ENCODE measurements at regions not wholly inside any gene's neighbourhood (a gene's known extent, or its start where the extent isn't known, plus 50 kb on each side); places are given as distances from the start of the nearest gene placed in this dataset.

DNA sequence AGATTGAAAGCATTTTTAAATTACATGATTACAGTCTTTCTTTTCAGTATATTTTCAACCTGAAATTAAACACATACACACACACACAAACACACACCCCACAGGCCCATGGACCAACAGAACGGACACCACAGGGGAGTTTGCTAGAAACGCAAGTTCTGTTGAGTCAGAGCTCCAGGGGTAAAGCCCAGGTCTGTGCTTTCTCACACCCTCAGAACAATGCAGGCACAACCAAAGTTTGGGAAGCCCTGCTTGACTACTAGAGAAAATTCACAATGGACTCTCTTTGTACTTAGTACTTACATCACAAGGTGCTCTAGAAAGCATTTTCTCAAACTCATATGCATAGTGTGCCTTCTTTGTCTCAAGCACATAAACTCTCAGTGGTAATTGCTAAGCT, 704.0 kb upstream of the IGFBP3 start:
- TF ChIP-seq, protein P1, sequence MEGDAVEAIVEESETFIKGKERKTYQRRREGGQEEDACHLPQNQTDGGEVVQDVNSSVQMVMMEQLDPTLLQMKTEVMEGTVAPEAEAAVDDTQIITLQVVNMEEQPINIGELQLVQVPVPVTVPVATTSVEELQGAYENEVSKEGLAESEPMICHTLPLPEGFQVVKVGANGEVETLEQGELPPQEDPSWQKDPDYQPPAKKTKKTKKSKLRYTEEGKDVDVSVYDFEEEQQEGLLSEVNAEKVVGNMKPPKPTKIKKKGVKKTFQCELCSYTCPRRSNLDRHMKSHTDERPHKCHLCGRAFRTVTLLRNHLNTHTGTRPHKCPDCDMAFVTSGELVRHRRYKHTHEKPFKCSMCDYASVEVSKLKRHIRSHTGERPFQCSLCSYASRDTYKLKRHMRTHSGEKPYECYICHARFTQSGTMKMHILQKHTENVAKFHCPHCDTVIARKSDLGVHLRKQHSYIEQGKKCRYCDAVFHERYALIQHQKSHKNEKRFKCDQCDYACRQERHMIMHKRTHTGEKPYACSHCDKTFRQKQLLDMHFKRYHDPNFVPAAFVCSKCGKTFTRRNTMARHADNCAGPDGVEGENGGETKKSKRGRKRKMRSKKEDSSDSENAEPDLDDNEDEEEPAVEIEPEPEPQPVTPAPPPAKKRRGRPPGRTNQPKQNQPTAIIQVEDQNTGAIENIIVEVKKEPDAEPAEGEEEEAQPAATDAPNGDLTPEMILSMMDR (IDR thresholded peaks at IDR 0.05): no peak
- TF ChIP-seq POLR2A (IDR thresholded peaks at IDR 0.05): no peak

All from heart left ventricle (tissue), 13 donors.